ENCODE measurements at regions not wholly inside any gene's neighbourhood (a gene's known extent, or its start where the extent isn't known, plus 50 kb on each side); places are given as distances from the start of the nearest gene placed in this dataset.

- Histone ChIP-seq H3K4me2 (no peak overlapping the region), H2AFZ (ENCODE audit: low read depth) (no peak overlapping the region), H3K36me3 (replicated peaks in 1 of 2; ENCODE audit: control insufficient read depth in 1 of 2, insufficient read depth in 2 of 2, low read length in 1 of 2) (no peaks in the 10 kb centered on the region), H3K9ac (no peak overlapping the region), H3K9me2 (no peaks in the 10 kb centered on the region), H3K4me1 (ENCODE audit: control insufficient read depth in 1 of 2, insufficient read depth in 2 of 2, low read depth in 1 of 2, low read length in 1 of 2) (no peaks in the 10 kb centered on the region), H3K79me2 (ENCODE audit: insufficient read depth) (no peaks in the 10 kb centered on the region), H3K27ac (ENCODE audit: low read depth in 2 of 2, low read length in 1 of 2) (no peak overlapping the region), H4K20me1 (ENCODE audit: insufficient read depth) (no peaks in the 10 kb centered on the region), H3K4me3 (ENCODE audit: low read depth in 2 of 2, low read length in 1 of 2) (no peak overlapping the region), H3F3A (replicated peaks; ENCODE audit: insufficient read depth) (no peaks in the 10 kb centered on the region), H3K9me3 (no peaks in the 10 kb centered on the region), H3K27me3 (ENCODE audit: insufficient read depth) (no peaks in the 10 kb centered on the region)
- WGBS (ENCODE audit: low lambda C conversion rate), result 27% methylated on average over 1 of the region's 1 CpG
- DNase-seq, result no peak
- ChIA-PET POLR2A (no interaction called here), CTCF (no interaction called here)
- no peak for TF ChIP-seq RAD21 (IDR thresholded peaks at IDR 0.05; ENCODE audit: low read length)
- TF ChIP-seq, protein P1, sequence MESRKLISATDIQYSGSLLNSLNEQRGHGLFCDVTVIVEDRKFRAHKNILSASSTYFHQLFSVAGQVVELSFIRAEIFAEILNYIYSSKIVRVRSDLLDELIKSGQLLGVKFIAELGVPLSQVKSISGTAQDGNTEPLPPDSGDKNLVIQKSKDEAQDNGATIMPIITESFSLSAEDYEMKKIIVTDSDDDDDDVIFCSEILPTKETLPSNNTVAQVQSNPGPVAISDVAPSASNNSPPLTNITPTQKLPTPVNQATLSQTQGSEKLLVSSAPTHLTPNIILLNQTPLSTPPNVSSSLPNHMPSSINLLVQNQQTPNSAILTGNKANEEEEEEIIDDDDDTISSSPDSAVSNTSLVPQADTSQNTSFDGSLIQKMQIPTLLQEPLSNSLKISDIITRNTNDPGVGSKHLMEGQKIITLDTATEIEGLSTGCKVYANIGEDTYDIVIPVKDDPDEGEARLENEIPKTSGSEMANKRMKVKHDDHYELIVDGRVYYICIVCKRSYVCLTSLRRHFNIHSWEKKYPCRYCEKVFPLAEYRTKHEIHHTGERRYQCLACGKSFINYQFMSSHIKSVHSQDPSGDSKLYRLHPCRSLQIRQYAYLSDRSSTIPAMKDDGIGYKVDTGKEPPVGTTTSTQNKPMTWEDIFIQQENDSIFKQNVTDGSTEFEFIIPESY (IDR thresholded peaks at IDR 0.05; ENCODE audit: borderline replicate concordance, low read depth), result no peak
- TF ChIP-seq, protein P2, sequence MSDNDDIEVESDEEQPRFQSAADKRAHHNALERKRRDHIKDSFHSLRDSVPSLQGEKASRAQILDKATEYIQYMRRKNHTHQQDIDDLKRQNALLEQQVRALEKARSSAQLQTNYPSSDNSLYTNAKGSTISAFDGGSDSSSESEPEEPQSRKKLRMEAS (IDR thresholded peaks at IDR 0.05; ENCODE audit: low read depth), result no peak
- no peak for TF ChIP-seq RXRA (IDR thresholded peaks at IDR 0.05; ENCODE audit: borderline replicate concordance, low read depth)
- TF ChIP-seq RFX5 (IDR thresholded peaks at IDR 0.05; ENCODE audit: low read length), result no peak
- no peak for TF ChIP-seq USF2 (IDR thresholded peaks at IDR 0.05; ENCODE audit: borderline replicate concordance, low read depth, low read length)
- TF ChIP-seq USF1 (IDR thresholded peaks at IDR 0.05; ENCODE audit: borderline replicate concordance, low read depth), result no peak
Observed at GRCh38 chr3:118057086-118057485, 977.6 kb downstream of the IGSF11 start.

- Histone ChIP-seq H2AFZ (ENCODE audit: low read depth) (no peak overlapping the region), H3F3A (replicated peaks; ENCODE audit: insufficient read depth) (no peaks in the 10 kb centered on the region), H3K36me3 (replicated peaks in 1 of 2; ENCODE audit: control insufficient read depth in 1 of 2, insufficient read depth in 2 of 2, low read length in 1 of 2) (no peaks in the 10 kb centered on the region), H3K4me3 (ENCODE audit: low read depth in 2 of 2, low read length in 1 of 2) (no peak overlapping the region), H3K4me2 (no peak overlapping the region), H3K27ac (ENCODE audit: low read depth in 2 of 2, low read length in 1 of 2) (no peak overlapping the region), H3K9ac (no peak overlapping the region), H3K79me2 (ENCODE audit: insufficient read depth) (no peaks in the 10 kb centered on the region), H3K4me1 (ENCODE audit: control insufficient read depth in 1 of 2, insufficient read depth in 2 of 2, low read depth in 1 of 2, low read length in 1 of 2) (no peaks in the 10 kb centered on the region), H3K9me2 (no peaks in the 10 kb centered on the region), H4K20me1 (ENCODE audit: insufficient read depth) (no peaks in the 10 kb centered on the region), H3K9me3 (no peaks in the 10 kb centered on the region), H3K27me3 (ENCODE audit: insufficient read depth) (no peaks in the 10 kb centered on the region)
- TF ChIP-seq, protein P1 (IDR thresholded peaks at IDR 0.05; ENCODE audit: borderline replicate concordance, low read depth), result no peak
- TF ChIP-seq TEAD4 (IDR thresholded peaks at IDR 0.05; ENCODE audit: borderline replicate concordance, insufficient read depth) (no peak), FOSL2 (IDR thresholded peaks at IDR 0.05; ENCODE audit: borderline replicate concordance, low read depth) (no peak), MEF2A (IDR thresholded peaks at IDR 0.05; ENCODE audit: borderline replicate concordance, low read depth) (no peak), GABPA (IDR thresholded peaks at IDR 0.05; ENCODE audit: low read depth) (no peak), TCF12 (IDR thresholded peaks at IDR 0.05) (no peak), FOXJ3 (CRISPR knock-in tag; IDR thresholded peaks at IDR 0.05) (no peak), FOXM1 (IDR thresholded peaks at IDR 0.05; ENCODE audit: low read depth) (no peak), MXI1 (IDR thresholded peaks at IDR 0.05; ENCODE audit: low read depth, low read length) (no peak), GATA2 (CRISPR knock-in tag; IDR thresholded peaks at IDR 0.05) (no peak), IRF3 (IDR thresholded peaks at IDR 0.05; ENCODE audit: low read depth, low read length) (no peak), RCOR1 (IDR thresholded peaks at IDR 0.05; ENCODE audit: low read length) (no peak), CHD2 (IDR thresholded peaks at IDR 0.05; ENCODE audit: low read length, partially characterized antibody) (no peak), YY1 (IDR thresholded peaks at IDR 0.05; ENCODE audit: low read depth) (no peak), USF1 (IDR thresholded peaks at IDR 0.05; ENCODE audit: borderline replicate concordance, low read depth) (no peak)
- TF ChIP-seq, protein P2 (IDR thresholded peaks at IDR 0.05; ENCODE audit: low read depth), result no peak
- CTCF ChIA-PET, result no interaction called here
- POLR2A ChIA-PET, result no interaction called here
- no peak for DNase-seq
Observed at GRCh38 chr3:118059096-118059495, 975.5 kb downstream of the IGSF11 start.
